T-cell (primary cell): ENCODE measurements at regions not wholly inside any gene's neighbourhood (a gene's known extent, or its start where the extent isn't known, plus 50 kb on each side); places are given as distances from the start of the nearest gene placed in this dataset.
"Not testable (repeated sequence)": the region's sequence is repeated elsewhere in the genome, so short reads cannot be mapped to it uniquely, and the experiment has no call there.

Experiments used
- ATAC-seq, 4 experiments: fragments of 200-7000 bp in 3 of 4; fragments of 150-1000 bp in 1 of 4; cut with Tn5 transposase; replicated peaks in 1 of 4; 1 replicate in 3 of 4; 2 replicates in 1 of 4; pipeline ENCODE4 v1.10.0; 2021; ENCODE audit warnings: moderate library complexity in 3 of 4, mild to moderate bottlenecking in 2 of 4, moderate number of reproducible peaks in 1 of 4
- CTCF ChIA-PET, 2 donors: fragments of 300-600 bp; sonication (Branson Sonifier 250); formaldehyde crosslinking; loops; one replicate each; lab custom pipeline; 2022; ENCODE audit warnings: antibody characterized with exemption in 2 of 2; lab: Charles Lee
- POLR2A ChIA-PET, 2 donors: fragments of 300-600 bp; sonication (Branson Sonifier 250); formaldehyde crosslinking; loops; one replicate each; lab custom pipeline; 2022; ENCODE audit warnings: antibody characterized with exemption in 2 of 2; lab: Charles Lee
- DNase-seq, 35 experiments: peaks; one replicate each; pipeline versions ENCODE4 v3.0.0 to v3.0.0-alpha.2; 2013 to 2023
- H3K27ac ChIP-seq: one replicate; pipeline ENCODE4 v1.5.1; 2013; ENCODE audit warnings: low read length
- H3K27me3 ChIP-seq, 2 experiments: replicated peaks in 1 of 2; 1 replicate in 1 of 2; 2 replicates in 1 of 2; pipeline versions ENCODE4 v1.6.1 to v1.7.0; 2013; ENCODE audit warnings: low read length in 1 of 2, mixed read lengths in 1 of 2; ENCODE audit not compliant: control insufficient read depth in 2 of 2, insufficient read depth in 2 of 2; ENCODE audit errors: extremely low read depth in 1 of 2
- H3K36me3 ChIP-seq, 2 donors: 1 replicate in 1 of 2; 2 replicates in 1 of 2; pipeline versions ENCODE4 v1.6.1 to v1.7.0; 2013; ENCODE audit warnings: low read length in 1 of 2; ENCODE audit not compliant: control insufficient read depth in 2 of 2, insufficient read depth in 1 of 2; ENCODE audit errors: extremely low read depth in 1 of 2
- H3K4me1 ChIP-seq, 2 experiments: 1 replicate in 1 of 2; 2 replicates in 1 of 2; pipeline versions ENCODE4 v1.6.1 to v1.7.0; 2013; ENCODE audit warnings: low read length in 2 of 2, mixed read lengths in 1 of 2; ENCODE audit not compliant: insufficient read depth in 2 of 2, control insufficient read depth in 1 of 2; ENCODE audit errors: extremely low read depth in 1 of 2
- H3K4me3 ChIP-seq, 2 donors: 1 replicate in 1 of 2; 2 replicates in 1 of 2; pipeline versions ENCODE4 v1.5.1 to v1.7.0; 2013; ENCODE audit warnings: mild to moderate bottlenecking in 2 of 2, low read length in 1 of 2, moderate library complexity in 1 of 2; ENCODE audit not compliant: control insufficient read depth in 1 of 2; ENCODE audit errors: extremely low read depth in 1 of 2
- H3K9me3 ChIP-seq: 2 replicates; pipeline ENCODE4 v1.7.0; 2013
- H3K27ac Mint-ChIP-seq, 2 donors: one replicate each; pipeline ENCODE4 v1.8.0; 2020 to 2021; ENCODE audit warnings: mild to moderate bottlenecking in 2 of 2, mixed read lengths in 2 of 2
- H3K27me3 Mint-ChIP-seq, 2 donors: one replicate each; pipeline ENCODE4 v1.8.0; 2021 to 2022; ENCODE audit warnings: mixed read lengths in 2 of 2
- H3K36me3 Mint-ChIP-seq: one replicate; pipeline ENCODE4 v1.8.0; 2021; ENCODE audit warnings: mixed read lengths
- H3K4me1 Mint-ChIP-seq, 3 donors: one replicate each; pipeline ENCODE4 v1.8.0; 2020 to 2022; ENCODE audit warnings: mixed read lengths in 3 of 3, mild to moderate bottlenecking in 1 of 3
- H3K4me3 Mint-ChIP-seq, 3 donors: one replicate each; pipeline ENCODE4 v1.8.0; 2020 to 2022; ENCODE audit warnings: mild to moderate bottlenecking in 3 of 3, mixed read lengths in 3 of 3, moderate library complexity in 3 of 3
- H3K9me3 Mint-ChIP-seq, 3 donors: one replicate each; pipeline ENCODE4 v1.8.0; 2020 to 2022; ENCODE audit warnings: mixed read lengths in 3 of 3
- WGBS: methylation state at CpG from one replicate; pipeline ENCODE4 v1.1.5; 2013; ENCODE audit warnings: missing lambda C conversion rate; ENCODE audit not compliant: insufficient coverage; 5-methylcytosine and 5-hydroxymethylcytosine counted together

DNA sequence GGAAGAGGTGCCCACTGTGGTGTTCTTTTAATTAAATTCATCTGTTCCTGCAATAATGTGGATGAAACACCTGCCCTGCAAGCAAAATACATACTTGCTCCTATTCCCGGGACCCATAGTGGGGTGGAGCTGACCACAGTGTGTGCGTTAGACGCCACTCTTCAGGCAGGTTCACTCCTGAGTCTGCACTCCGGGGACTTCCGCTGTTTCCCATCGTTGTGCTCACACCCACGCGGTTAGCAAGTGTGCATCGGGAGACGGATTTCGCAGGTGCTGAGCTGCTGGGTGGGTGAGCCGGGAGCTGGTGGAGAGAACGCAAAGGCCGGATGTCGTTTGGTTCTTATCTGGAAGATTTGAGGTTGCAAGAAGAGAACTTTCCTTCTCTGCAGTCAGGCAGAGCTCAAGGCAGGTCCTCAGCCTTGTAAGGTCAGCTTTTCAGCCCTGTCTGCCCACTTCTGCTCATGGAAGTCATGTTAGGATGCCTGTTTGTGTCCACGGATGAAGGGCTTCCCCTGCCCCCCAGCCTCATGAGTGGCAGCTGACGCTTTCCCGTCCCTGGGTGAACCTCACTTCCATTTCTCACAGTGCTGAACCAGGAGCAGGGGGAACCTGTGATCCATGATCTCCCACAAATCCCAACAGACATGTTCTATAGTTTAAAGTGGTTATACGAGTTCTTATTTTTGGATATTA is 193.3 kb upstream of the SULF2 start:
- H3K27ac ChIP-seq, CTCF ChIA-PET, H3K9me3 Mint-ChIP-seq, DNase-seq, H3K27ac Mint-ChIP-seq, H3K36me3 Mint-ChIP-seq, H3K9me3 ChIP-seq, POLR2A ChIA-PET, H3K4me1 ChIP-seq, H3K36me3 ChIP-seq, H3K4me1 Mint-ChIP-seq, H3K4me3 ChIP-seq: not testable (repeated sequence)
- Mint-ChIP-seq H3K27me3 (peaks cover 21 to 25% of the 10 kb centered on the region in 2 donors), H3K4me3 (peak overlapping the region in 1 of 3 donors; percentile 55)
- WGBS: 49% methylated on average over 2 of the region's 19 CpGs
- peaks cover 0 to 20% of the 10 kb centered on the region in 2 experiments for H3K27me3 ChIP-seq
- ATAC-seq: peak in 1 of 4 experiments; percentile 42

GRCh38 chr20:47977789-47978252 is 192.5 kb upstream of the SULF2 start:
- H3K36me3 Mint-ChIP-seq, POLR2A ChIA-PET, H3K9me3 ChIP-seq, CTCF ChIA-PET, H3K4me3 ChIP-seq, DNase-seq, H3K4me1 ChIP-seq, H3K36me3 ChIP-seq, H3K9me3 Mint-ChIP-seq, H3K27ac Mint-ChIP-seq, H3K27ac ChIP-seq, ATAC-seq, H3K4me1 Mint-ChIP-seq: not testable (repeated sequence)
- Mint-ChIP-seq H3K4me3 (peak overlapping the region in 1 of 3 donors; percentile 55), H3K27me3 (peaks cover 25% of the 10 kb centered on the region in 2 donors)
- peaks cover 0 to 23% of the 10 kb centered on the region in 2 experiments for H3K27me3 ChIP-seq
- WGBS: 79% methylated on average over 5 of the region's 8 CpGs

DNA sequence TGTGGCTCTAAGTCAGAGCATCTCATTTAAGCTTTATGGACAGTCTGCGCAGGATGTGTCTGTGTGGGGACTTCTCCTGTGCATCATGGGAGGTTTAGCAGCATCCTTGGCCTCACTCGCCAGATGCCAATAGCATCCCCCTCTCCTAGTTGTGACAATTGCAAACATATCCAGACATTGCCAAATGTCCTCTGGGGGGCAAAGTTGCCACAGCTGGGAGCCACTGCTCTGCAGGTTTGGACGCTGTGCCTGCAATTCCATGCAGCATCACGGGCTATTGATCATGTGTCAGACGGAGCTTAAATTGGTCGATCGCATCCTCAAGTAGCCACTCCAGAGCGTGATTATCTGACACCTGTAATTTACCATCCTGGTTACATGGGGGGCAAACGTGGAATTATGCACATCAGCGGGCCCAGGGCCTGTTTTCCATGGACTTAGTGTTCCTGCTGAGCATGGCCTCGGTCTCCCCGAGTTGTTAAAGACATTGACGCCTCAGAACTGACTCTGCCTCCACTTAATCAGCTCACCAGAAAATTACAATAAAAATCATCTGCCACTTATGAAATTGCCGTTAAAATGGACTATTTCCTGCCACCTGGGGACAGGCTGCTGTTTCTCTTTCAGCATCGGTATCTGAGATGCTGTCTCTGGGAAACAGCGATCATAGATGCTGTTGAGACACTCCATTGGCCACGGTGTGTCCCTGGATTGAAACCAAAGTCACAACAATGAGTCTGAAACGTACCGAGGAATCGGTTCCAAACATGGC is 191.9 kb upstream of the SULF2 start:
- H3K27me3 ChIP-seq: peaks cover 0 to 28% of the 10 kb centered on the region in 2 experiments
- DNase-seq, H3K36me3 ChIP-seq, H3K9me3 Mint-ChIP-seq, H3K36me3 Mint-ChIP-seq, ATAC-seq, POLR2A ChIA-PET, H3K4me1 ChIP-seq, H3K9me3 ChIP-seq, H3K27ac Mint-ChIP-seq, H3K27ac ChIP-seq, H3K4me1 Mint-ChIP-seq, CTCF ChIA-PET, H3K4me3 ChIP-seq: not testable (repeated sequence)
- peaks cover 22 to 23% of the 10 kb centered on the region in 2 donors for H3K27me3 Mint-ChIP-seq
- WGBS: 60% methylated on average over 11 of the region's 20 CpGs
- H3K4me3 Mint-ChIP-seq: peak overlapping the region in 1 of 3 donors; percentile 55

DNA sequence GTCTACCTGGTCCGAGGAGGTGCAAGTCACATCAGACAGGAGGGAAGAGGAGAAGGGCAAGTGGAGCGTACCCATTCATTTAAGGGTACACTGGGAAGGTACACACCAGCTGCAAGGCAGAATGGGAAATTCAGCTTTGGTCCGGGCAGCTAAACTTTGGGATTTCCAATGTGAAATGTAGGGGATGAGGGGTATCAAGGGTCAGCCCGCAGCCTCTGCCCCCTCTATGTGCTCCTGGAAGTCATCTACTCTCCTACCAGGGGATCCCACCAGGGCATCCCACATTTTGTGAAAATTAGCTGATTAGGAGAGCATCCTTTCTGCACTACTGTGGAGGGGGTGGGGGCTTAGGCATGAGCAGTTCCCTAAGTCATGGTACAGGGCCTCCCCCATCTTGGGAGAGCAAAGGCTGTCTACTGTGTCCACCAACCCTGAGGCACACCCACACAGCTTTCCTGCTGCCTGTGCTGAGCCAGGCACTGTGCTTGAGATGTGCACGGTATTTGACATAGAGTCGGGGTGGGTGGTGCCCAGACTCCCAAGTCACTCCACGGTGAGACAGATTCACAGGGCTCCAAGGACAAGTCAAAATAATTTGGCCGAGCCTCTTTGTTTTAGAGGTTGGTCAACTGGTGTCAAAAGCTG is 189.1 kb upstream of the SULF2 start:
- Histone ChIP-seq H3K27me3 (peaks cover 0 to 31% of the 10 kb centered on the region in 2 experiments), H3K4me1 (peaks cover 0 to 3% of the 10 kb centered on the region in 2 experiments), H3K4me3 (no peak overlapping the region), H3K36me3 (no peaks in the 10 kb centered on the region), H3K9me3 (no peaks in the 10 kb centered on the region), H3K27ac (no peak overlapping the region)
- Mint-ChIP-seq H3K27ac (no peak overlapping the region), H3K27me3 (peaks cover 23 to 41% of the 10 kb centered on the region in 2 donors), H3K4me3 (no peak overlapping the region), H3K36me3 (no peaks in the 10 kb centered on the region), H3K9me3 (no peaks in the 10 kb centered on the region), H3K4me1 (peaks cover 7 to 10% (median 8%) of the 10 kb centered on the region in 3 donors)
- WGBS: 80% methylated on average over 5 of the region's 8 CpGs
- POLR2A ChIA-PET: no interaction called here
- DNase-seq (no peak), ATAC-seq (no peak)
- CTCF ChIA-PET: no interaction called here

GRCh38 chr20:47973519-47974233 is 188.4 kb upstream of the SULF2 start:
- no peaks in the 10 kb centered on the region for H3K36me3 ChIP-seq
- Mint-ChIP-seq H3K4me1 (peaks cover 7 to 10% (median 8%) of the 10 kb centered on the region in 3 donors), H3K27ac (no peak overlapping the region), H3K36me3 (no peaks in the 10 kb centered on the region), H3K27me3 (peaks cover 23 to 35% of the 10 kb centered on the region in 2 donors), H3K9me3 (no peaks in the 10 kb centered on the region), H3K4me3 (no peak overlapping the region)
- H3K4me1 ChIP-seq: peaks cover 0 to 3% of the 10 kb centered on the region in 2 experiments
- H3K4me3 ChIP-seq: no peak overlapping the region
- POLR2A ChIA-PET: no interaction called here
- ATAC-seq: no peak
- 79% methylated on average over 21 of the region's 26 CpGs for WGBS
- H3K9me3 ChIP-seq: no peaks in the 10 kb centered on the region
- H3K27me3 ChIP-seq: peaks cover 0 to 34% of the 10 kb centered on the region in 2 experiments
- no peak overlapping the region for H3K27ac ChIP-seq
- DNase-seq: no peak
- CTCF ChIA-PET: no interaction called here

DNA sequence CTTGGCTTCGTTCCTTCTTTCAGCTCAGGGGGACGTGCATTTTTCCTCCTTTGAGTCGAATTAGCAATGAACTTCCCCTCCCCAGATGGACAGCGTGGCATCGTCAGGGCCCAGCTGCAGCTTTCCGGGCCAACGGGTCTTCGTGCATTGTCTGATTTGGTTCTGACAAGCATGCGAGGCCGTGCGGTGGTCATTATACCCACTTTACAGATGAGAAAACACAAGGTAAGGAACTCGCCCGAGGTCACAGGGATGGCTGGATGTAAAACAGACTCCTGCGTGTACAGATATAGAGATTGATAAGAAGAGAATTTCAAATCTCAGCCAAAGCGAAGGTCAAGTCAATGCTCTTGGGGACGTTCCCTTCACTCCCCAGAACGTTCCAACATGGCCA is 187.6 kb upstream of the SULF2 start:
- H3K4me1 ChIP-seq: peaks cover 0 to 2% of the 10 kb centered on the region in 2 experiments
- peaks cover 0 to 34% of the 10 kb centered on the region in 2 experiments for H3K27me3 ChIP-seq
- no peaks in the 10 kb centered on the region for H3K9me3 Mint-ChIP-seq
- peaks cover 23 to 35% of the 10 kb centered on the region in 2 donors for H3K27me3 Mint-ChIP-seq
- ChIA-PET CTCF (no interaction called here), POLR2A (no interaction called here)
- H3K27ac Mint-ChIP-seq: no peak overlapping the region
- no peak overlapping the region for H3K27ac ChIP-seq
- no peak overlapping the region for H3K4me3 Mint-ChIP-seq
- 64% methylated on average over 6 of the region's 17 CpGs for WGBS
- DNase-seq (no peak), ATAC-seq (no peak)
- no peaks in the 10 kb centered on the region for H3K36me3 ChIP-seq
- no peaks in the 10 kb centered on the region for H3K9me3 ChIP-seq
- H3K4me1 Mint-ChIP-seq: peaks cover 5 to 7% (median 7%) of the 10 kb centered on the region in 3 donors
- H3K36me3 Mint-ChIP-seq: no peaks in the 10 kb centered on the region
- no peak overlapping the region for H3K4me3 ChIP-seq
